Kidney capillary endothelial cell (primary cell): ENCODE measurements at regions not wholly inside any gene's neighbourhood (a gene's known extent, or its start where the extent isn't known, plus 50 kb on each side); places are given as distances from the start of the nearest gene placed in this dataset.
"Not testable (repeated sequence)": the region's sequence is repeated elsewhere in the genome, so short reads cannot be mapped to it uniquely, and the experiment has no call there.

Experiments
- DNase-seq: peaks from one replicate; pipeline ENCODE4 v3.0.0-alpha.2; 2018; ENCODE audit warnings: low spot score

DNA sequence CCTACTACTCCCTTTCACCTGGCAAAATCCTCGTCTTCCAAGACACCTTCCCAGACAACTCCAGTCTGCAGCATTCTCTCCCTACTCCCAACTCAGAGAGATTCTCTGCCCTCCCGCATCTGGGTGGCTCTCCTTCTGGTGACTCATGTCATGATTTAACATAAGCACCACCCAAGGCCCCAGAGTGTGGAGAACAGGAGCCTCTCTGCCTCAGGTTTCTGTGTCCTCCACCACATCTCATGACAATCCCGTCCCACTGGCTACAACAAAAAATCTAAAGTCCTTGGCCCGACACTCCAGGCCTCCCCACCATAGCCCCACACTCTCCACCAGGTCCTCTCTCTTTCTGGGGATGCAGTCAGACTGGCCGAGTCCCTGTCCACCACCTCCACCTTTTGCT, 197.1 kb downstream of the BCL11A start:
- DNase-seq = no peak

DNA sequence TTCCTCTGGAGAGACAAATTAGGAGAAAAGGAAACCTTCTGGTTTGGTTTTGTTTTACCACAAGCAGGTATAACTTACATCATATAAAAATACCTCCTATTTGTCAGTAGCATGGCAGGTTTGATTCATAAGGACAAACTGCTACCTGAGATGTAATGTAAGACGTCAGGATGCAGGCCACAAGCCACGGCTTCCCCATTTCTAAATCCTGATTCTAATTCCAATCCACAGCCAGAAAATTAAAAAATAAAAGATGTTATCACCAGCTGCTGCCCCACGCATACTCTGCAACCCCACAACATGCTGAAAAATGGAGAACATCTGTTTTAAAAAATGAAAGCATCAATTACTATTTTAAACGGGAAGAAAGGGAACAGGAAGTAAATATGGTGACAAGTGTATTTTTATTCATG, 197.6 kb downstream of the BCL11A start:
- DNase-seq = no peak

GRCh38 chr2:60354713-60355112, 198.7 kb downstream of the BCL11A start:
- DNase-seq = no peak

DNA sequence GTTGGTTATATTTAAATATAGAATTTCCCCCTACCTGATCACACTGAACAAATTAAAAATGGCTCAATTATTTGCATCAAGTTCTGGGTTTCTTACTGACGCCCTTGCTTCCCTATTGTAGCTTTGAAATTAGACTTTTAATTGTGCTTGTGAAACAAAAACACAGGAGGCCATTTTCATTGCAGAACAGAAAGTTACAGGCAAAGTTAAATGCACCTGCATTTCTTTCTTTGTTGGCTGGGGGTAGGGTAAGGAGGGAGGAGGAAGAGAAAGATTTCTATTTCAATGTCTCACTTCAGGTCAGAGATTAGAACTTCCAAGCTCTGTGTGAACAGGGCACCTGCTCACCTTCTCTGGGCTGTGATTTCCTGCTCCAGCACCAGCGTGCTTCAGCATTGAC, 199.6 kb downstream of the BCL11A start:
- no peak for DNase-seq

GRCh38 chr2:60353406-60353800, 200.1 kb downstream of the BCL11A start:
- no peak for DNase-seq

DNA sequence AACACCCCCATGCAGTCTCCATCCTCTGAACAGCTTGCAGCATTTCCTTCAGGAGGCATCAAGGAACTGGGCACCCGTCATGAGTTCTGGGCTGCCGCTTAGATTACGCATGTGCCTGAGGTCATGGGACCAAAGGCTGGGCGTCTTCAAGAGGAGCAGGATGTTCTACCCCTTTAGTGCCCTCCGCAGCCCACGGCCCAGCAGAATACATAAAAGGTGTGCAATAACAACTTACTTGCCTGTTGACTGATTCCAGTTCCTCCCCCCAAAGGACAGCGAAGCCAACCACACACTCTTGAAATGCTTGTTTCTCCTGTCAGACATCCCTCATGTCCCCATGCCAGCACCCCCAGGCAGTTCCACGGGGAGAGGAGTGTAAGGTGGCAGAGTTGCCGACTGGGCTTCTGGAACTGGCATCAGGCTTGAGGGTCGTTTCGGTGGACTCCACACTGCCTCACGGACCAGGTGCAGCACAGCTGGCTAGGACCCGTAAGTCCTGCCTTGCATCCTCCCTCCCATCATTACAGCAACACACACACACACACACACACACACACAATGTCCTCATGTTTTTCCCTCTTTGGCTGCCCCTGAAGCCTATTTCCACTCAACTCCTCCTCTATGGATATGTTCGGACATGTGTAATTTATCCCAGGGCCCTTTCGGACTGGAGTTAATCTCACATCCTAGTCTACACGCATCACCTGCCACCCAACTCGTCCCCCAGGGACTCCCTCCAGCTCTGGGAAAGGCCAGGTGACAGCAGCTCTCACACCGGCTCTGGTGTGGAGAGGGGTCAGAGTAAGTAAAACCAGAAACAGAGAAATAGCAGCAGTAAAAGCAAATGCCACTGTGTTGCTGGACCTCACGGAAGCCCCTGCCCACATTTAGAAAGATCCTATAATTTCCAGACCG, 200.7 kb downstream of the BCL11A start:
- DNase-seq = no peak

GRCh38 chr2:60351802-60352201, 201.7 kb downstream of the BCL11A start:
- no peak for DNase-seq

- DNase-seq = no peak
Measured at GRCh38 chr2:60351321-60351720, 202.1 kb downstream of the BCL11A start.

GRCh38 chr2:60350791-60351190, 202.7 kb downstream of the BCL11A start:
- no peak for DNase-seq

- DNase-seq = no peak
Measured at GRCh38 chr2:60347781-60348180, 205.7 kb downstream of the BCL11A start.

GRCh38 chr2:60342491-60342890, 211.0 kb downstream of the BCL11A start:
- not testable (repeated sequence) for DNase-seq

DNA sequence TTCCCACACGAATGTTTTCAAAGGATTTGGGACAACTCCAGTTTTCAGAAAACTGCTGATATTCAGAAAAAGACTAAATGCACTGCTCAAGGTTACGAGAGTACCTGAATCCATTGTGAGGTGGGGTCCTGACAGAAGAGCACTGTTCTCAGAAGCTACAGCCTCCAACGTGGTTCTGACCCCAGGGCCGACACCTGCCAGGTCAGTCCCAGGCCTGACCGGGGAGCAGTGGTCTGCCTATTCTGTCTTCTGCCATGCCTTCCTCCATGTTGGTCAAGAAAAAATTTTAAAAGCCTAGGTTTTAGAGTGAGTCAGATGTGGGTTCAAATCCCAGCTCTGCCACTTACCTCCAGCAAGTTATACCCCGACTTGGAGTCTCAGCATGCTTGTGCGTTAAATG, 212.3 kb downstream of the BCL11A start:
- DNase-seq = no peak

GRCh38 chr2:60339286-60339685, 214.2 kb downstream of the BCL11A start:
- no peak for DNase-seq

DNA sequence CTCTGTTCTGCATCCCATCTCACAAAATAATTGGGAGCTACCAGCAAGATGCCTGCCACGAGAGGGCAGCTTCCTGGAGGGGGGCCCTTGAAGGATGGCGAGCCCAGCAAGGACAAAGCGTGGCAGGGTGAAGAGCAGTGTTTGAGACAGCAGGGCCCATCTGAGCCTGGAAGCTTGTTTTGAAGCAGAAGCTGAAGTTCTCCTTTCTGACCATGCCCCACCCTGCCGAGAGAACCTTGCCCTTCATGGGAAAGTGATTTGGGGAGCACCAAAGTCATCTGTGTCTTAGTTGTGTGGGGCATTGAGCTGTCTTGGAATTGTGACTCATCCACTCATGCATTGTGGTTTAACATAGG, 216.3 kb downstream of the BCL11A start:
- DNase-seq = no peak

DNA sequence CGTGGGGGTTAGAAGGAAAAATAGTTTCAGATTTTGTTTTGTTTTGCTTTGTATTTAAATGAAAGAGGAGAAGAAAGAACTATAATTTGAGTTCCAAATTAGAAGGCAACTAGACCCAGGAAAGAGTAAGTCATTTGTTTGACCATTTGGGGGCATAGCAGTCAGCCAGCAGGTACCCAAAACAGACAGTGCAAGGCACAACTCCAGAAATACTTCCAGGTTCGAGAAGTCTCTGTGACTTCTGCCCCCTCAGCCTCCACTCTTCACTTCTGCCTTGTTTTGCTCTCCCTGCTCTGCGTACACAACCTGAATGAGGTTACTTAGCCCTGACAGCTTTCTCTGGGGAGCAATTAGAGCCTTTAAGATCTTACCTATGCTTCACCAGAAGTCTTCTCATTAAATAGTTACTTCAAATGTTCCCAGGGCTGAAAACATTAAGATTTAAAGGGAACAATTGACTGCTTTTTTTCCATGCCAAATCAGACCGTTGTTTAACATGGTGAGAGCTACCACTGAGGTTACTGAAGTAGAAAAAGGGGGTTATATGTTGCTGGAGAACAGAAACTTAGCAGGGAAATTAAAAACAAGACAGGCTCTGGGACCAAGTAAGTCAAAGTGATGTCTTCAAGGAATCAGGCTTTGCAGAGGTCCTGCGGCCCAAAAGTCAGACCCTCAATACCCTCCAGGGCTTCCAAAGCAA, 216.9 kb downstream of the BCL11A start:
- DNase-seq = no peak

DNA sequence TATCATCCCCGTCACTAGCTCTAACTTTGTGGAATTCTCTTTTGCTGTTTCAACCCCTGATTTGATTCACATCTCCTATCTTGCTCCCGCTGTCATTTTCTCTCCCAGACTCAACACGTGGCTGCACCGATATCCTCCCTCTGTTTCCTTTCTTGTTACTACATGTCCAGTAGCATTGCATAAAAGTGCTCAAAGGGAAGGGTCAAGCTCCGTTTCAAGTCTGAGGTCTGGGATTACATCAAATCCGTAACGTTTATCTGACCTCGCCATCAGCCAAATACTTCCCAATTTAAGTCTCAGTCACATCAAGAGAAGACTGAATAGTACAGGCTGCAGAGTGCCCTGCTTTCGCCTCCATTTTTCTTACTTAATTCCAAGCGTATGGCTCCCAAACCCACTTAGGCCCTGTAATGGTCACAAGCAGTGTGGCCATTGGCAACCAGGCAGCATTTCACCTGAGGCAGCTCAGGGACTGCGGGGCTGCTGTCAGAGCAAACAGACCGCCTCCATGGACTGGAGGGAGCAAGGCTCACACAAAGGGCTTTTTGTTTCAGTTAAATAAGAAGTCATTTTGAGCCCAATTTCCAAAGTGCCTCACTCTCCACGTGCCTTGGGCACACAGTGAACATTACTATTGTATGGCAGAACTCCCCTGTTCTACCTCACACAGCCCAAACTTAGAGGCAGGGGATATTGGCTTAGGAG, 217.8 kb downstream of the BCL11A start:
- no peak for DNase-seq

DNA sequence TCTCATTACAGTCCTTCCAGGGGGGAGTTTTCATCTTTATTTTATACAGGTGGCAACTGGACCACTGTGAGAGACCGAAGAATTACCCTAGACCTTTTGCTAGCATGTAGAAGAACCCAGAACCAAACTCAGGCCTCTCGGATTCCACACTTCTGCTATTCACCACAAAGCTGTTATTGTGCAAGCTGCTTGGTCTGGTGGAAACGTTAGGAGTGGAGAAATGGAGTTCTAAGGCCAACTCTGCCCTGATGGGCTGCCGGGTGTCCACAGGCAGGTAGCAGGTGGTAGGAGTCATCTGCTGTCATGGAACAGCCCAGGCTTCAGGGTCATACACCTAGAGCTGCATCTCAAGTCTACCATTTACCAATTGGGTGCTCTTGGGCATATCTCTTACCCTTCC, 218.8 kb downstream of the BCL11A start:
- no peak for DNase-seq

- DNase-seq = no peak
Measured at GRCh38 chr2:60333264-60333663, 220.2 kb downstream of the BCL11A start.

DNA sequence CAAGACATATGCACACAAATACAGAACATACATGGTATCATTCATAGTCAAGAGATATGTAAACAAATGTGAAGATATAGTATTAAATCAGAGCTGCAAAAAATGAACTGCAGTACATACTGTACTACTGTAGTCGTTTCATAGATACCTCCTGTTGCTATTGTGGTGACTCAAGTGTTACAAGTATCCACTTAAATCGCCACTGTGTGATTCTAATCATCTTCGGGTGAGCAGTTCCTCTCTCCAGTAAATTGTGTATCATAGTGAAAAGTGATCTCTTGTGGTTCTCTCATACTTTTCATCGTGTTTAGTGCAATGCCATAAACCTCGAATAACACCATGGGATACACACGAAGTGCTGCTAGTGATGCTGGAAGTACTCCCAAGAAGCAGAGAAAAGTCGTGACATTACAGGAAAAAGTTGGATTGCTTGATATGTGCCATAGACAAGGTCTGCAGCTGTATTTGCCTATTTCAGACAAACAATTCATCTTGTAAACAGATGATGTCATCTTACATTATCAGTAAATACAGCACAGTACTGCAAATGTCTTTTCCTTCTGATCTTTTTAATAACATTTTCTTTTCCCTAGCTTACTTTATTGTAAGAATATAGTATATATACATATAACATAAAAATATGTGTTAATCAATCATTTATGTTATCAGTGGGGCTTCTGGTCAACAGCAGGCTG, 222.2 kb downstream of the BCL11A start:
- no peak for DNase-seq

DNA sequence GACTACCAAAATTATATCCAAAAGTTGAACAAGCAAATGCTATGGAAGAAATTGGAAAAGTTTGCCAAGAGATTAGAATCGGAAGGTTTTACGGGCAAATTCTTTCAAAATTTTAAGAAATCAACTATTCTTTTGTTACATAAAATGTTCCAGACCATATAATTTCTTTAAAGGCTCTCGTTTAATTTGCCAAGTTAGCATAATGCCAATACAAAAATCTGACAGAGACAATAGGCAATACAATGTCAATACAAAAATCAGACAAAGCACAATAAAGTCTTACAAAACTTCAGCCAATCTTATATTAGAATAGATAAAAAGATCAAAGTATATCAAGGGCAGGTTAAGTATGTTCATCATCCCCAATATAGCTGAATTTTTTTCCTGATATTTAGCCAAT, 224.2 kb downstream of the BCL11A start:
- DNase-seq = no peak

DNA sequence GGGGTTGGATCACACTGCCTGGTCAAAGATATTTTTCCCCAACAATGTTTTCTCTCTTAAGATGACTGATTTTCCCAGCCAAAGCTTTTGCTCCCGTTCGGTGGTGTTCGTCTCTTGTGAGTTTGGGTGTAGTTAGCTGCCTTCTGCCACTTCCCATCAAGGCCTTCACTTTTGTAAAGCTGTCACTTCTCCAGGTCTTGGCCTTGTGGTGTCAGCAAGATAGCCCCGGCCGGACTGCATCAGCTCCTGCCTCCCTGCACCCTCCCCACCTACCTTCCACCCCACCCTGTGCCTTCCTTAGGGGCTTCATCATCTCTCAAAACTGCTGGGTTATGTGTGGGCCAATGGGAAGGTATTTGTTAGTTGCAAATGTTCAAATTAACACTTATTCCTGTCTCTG, 228.9 kb downstream of the BCL11A start:
- no peak for DNase-seq

DNA sequence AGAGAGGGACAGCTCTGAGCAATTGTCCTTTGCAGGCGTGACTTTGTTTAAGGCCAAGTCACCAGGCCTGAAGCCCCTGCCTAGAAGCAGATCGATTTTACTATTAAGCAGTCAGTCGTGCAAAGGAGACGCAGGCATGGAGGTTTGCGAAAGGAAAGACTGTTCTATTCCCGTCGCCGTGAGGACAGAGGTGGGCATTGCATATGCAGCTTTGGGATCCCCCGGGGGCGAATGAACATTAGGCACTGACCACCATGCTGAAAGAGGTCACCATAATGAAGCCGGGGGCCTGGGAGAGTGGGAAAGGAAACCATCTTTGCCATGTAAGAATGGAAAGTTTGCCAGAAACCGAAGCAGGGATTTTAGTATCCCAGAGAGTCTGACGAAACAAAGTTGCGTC, 231.6 kb downstream of the BCL11A start:
- DNase-seq = no peak
